HepG2 (cell line): ENCODE measurements at regions not wholly inside any gene's neighbourhood (a gene's known extent, or its start where the extent isn't known, plus 50 kb on each side); places are given as distances from the start of the nearest gene placed in this dataset.

ENCODE experiments used
- ATF5 ChIP-seq: sonication (generic); formaldehyde crosslinking; IDR thresholded peaks from 2 replicates; pipeline ENCODE4 v1.4.0; 2020; ENCODE audit warnings: mild to moderate bottlenecking, low read depth, missing genetic modification reagents
- FOSL2 ChIP-seq: sonication (generic); formaldehyde crosslinking; IDR thresholded peaks from 2 replicates; pipeline ENCODE4 v1.4.0; 2020; ENCODE audit warnings: missing genetic modification reagents
- HDAC1 ChIP-seq: sonication (generic); formaldehyde crosslinking; IDR thresholded peaks from 2 replicates; pipeline ENCODE4 v1.5.1; 2020; ENCODE audit warnings: mild to moderate bottlenecking, missing genetic modification reagents
- ISX ChIP-seq: sonication (generic); formaldehyde crosslinking; conservative IDR thresholded peaks from 2 replicates; pipeline ENCODE4 v1.5.0; 2020; ENCODE audit warnings: missing genetic modification reagents
- MED1 ChIP-seq: sonication (generic); formaldehyde crosslinking; IDR thresholded peaks from 2 replicates; pipeline ENCODE4 v1.4.0; 2020; ENCODE audit warnings: missing genetic modification reagents
- MED8 ChIP-seq: sonication (generic); formaldehyde crosslinking; IDR thresholded peaks from 2 replicates; pipeline ENCODE4 v1.8.1; 2023; ENCODE audit warnings: mild to moderate bottlenecking, missing genetic modification reagents; ENCODE audit not compliant: insufficient replicate concordance
- MIER2 ChIP-seq: IDR thresholded peaks from 2 replicates; pipeline ENCODE4 v1.6.1; 2016; ENCODE audit warnings: missing biosample characterization, missing genetic modification reagents
- NPAS2 ChIP-seq: sonication (generic); formaldehyde crosslinking; IDR thresholded peaks from 2 replicates; pipeline ENCODE4 v1.8.0; 2022; ENCODE audit warnings: mild to moderate bottlenecking, missing genetic modification reagents, borderline replicate concordance
- PATZ1 ChIP-seq: sonication (generic); formaldehyde crosslinking; IDR thresholded peaks from 2 replicates; pipeline ENCODE4 v1.4.0; 2020; ENCODE audit warnings: missing genetic modification reagents
- SOX13 ChIP-seq, 3 experiments: fragments of 450-650 bp in 1 of 3; sonication (generic) in 1 of 3; formaldehyde crosslinking in 1 of 3; IDR thresholded peaks in 2 of 3; conservative IDR thresholded peaks in 1 of 3; 2 replicates each; pipeline versions ENCODE4 v1.5.0 to v1.6.1; 2016 to 2020; ENCODE audit warnings: antibody characterized with exemption in 1 of 3, mild to moderate bottlenecking in 1 of 3, missing compliant biosample characterization in 1 of 3, missing genetic modification reagents in 1 of 3, moderate library complexity in 1 of 3
- SOX5 ChIP-seq: IDR thresholded peaks from 2 replicates; pipeline ENCODE4 v1.6.1; 2016; ENCODE audit warnings: borderline replicate concordance
- SOX6 ChIP-seq, 2 experiments: fragments of 450-650 bp in 1 of 2; sonication (generic) in 1 of 2; formaldehyde crosslinking in 1 of 2; IDR thresholded peaks; 2 replicates each; pipeline versions ENCODE4 v1.4.0 to v1.6.1; 2017 to 2020; ENCODE audit warnings: antibody characterized with exemption in 1 of 2, mild to moderate bottlenecking in 1 of 2, missing genetic modification reagents in 1 of 2
- THYN1 ChIP-seq: sonication (generic); formaldehyde crosslinking; IDR thresholded peaks from 2 replicates; pipeline ENCODE4 v1.8.1; 2023; ENCODE audit warnings: low read depth, mild to moderate bottlenecking, moderate library complexity, missing genetic modification reagents, borderline replicate concordance
- ZNF142 ChIP-seq: sonication (generic); formaldehyde crosslinking; IDR thresholded peaks from 2 replicates; pipeline ENCODE4 v1.4.0; 2020; ENCODE audit warnings: missing genetic modification reagents
- ZNF180 ChIP-seq: sonication (generic); formaldehyde crosslinking; IDR thresholded peaks from 2 replicates; pipeline ENCODE4 v1.4.0; 2020; ENCODE audit warnings: low read depth, missing genetic modification reagents, borderline replicate concordance
- ZNF362 ChIP-seq: sonication (generic); formaldehyde crosslinking; IDR thresholded peaks from 2 replicates; pipeline ENCODE4 v1.4.0; 2020; ENCODE audit warnings: missing genetic modification reagents, mild to moderate bottlenecking, borderline replicate concordance
- ZNF383 ChIP-seq: sonication (generic); formaldehyde crosslinking; IDR thresholded peaks from 2 replicates; pipeline ENCODE4 v1.4.0; 2020; ENCODE audit warnings: missing genetic modification reagents, mild to moderate bottlenecking, borderline replicate concordance
- ZNF891 ChIP-seq: sonication (generic); formaldehyde crosslinking; IDR thresholded peaks from 2 replicates; pipeline ENCODE4 v1.5.0; 2020; ENCODE audit warnings: mild to moderate bottlenecking, missing genetic modification reagents
- ZSCAN20 ChIP-seq: sonication (generic); formaldehyde crosslinking; IDR thresholded peaks from 2 replicates; pipeline ENCODE4 v1.4.0; 2020; ENCODE audit warnings: missing genetic modification reagents, mild to moderate bottlenecking, borderline replicate concordance

- no peak for TF ChIP-seq FOSL2 (CRISPR knock-in tag)
- TF ChIP-seq SOX5 (CRISPR knock-in tag): peak; percentile 34; the same call in 1 of the 2 replicates
- 0 out of 2 replicates have a peak, but pooled peaks have one; percentile 29 for TF ChIP-seq MED1 (CRISPR knock-in tag)
- TF ChIP-seq SOX6 (IDR thresholded peaks at IDR 0.05): no peak
- peak; percentile 63; the same call in 1 of the 2 replicates for TF ChIP-seq SOX6 (CRISPR knock-in tag; IDR thresholded peaks at IDR 0.05)
- TF ChIP-seq NPAS2 (CRISPR knock-in tag): no peak
- TF ChIP-seq MIER2: no peak
- TF ChIP-seq HDAC1: peak; percentile 46; the same call in 1 of the 2 replicates
- TF ChIP-seq ZNF180 (CRISPR knock-in tag): no peak
- no peak for TF ChIP-seq ZNF383 (CRISPR knock-in tag)
- no peak for TF ChIP-seq SOX13 (IDR thresholded peaks at IDR 0.05)
- TF ChIP-seq SOX13 (CRISPR knock-in tag; conservative IDR thresholded peaks at IDR 0.05 in 1 of 2, IDR thresholded peaks at IDR 0.05 in 1 of 2): peak in 1 of 2 experiments; percentile 61; a peak in 1 of 4 replicates
- TF ChIP-seq ZNF142 (CRISPR knock-in tag): 0 out of 2 replicates have a peak, but pooled peaks have one; percentile 20
- TF ChIP-seq THYN1 (CRISPR knock-in tag): no peak
- no peak for TF ChIP-seq ATF5 (CRISPR knock-in tag)
- no peak for TF ChIP-seq MED8 (CRISPR knock-in tag)
- TF ChIP-seq ZNF891: no peak
- no peak for TF ChIP-seq PATZ1
- no peak for TF ChIP-seq ZSCAN20
- no peak for TF ChIP-seq ISX (CRISPR knock-in tag)
- peak; percentile 91 for TF ChIP-seq ZNF362 (CRISPR knock-in tag)
Observed at GRCh38 chr6:1075880-1076279, 236.0 kb upstream of the FOXQ1 start (continued).
